ENCODE measurements at regions not wholly inside any gene's neighbourhood (a gene's known extent, or its start where the extent isn't known, plus 50 kb on each side); places are given as distances from the start of the nearest gene placed in this dataset.

DNA sequence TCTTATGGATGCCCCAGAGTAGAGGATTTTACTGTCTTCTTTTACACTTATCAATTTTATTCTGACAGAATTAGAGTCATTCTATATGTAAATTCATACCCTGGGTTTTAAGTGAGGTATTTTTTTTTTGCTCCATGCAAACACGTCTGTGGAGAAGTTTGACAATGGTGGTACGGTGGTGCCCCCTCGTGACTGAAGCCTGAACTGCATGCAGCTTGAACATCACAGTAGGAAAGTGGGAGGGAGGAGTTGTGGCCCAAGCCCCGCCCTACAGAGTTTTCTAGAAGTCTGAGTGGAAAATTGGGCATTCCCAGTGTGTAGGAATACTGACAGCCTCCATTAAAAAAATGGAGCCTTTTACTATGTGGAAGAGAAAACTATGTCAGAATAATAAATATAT, 73.3 kb upstream of the RAB40AL start:
- TF ChIP-seq, protein P1, sequence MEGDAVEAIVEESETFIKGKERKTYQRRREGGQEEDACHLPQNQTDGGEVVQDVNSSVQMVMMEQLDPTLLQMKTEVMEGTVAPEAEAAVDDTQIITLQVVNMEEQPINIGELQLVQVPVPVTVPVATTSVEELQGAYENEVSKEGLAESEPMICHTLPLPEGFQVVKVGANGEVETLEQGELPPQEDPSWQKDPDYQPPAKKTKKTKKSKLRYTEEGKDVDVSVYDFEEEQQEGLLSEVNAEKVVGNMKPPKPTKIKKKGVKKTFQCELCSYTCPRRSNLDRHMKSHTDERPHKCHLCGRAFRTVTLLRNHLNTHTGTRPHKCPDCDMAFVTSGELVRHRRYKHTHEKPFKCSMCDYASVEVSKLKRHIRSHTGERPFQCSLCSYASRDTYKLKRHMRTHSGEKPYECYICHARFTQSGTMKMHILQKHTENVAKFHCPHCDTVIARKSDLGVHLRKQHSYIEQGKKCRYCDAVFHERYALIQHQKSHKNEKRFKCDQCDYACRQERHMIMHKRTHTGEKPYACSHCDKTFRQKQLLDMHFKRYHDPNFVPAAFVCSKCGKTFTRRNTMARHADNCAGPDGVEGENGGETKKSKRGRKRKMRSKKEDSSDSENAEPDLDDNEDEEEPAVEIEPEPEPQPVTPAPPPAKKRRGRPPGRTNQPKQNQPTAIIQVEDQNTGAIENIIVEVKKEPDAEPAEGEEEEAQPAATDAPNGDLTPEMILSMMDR (IDR thresholded peaks at IDR 0.05; ENCODE audit: low read depth, low read length): peak; percentile 74
- Histone ChIP-seq H3K36me3 (peaks cover 4% of the 10 kb centered on the region), H3K27me3 (no peaks in the 10 kb centered on the region), H3K27ac (no peak overlapping the region), H3K9me3 (ENCODE audit: low read depth) (peaks cover 4% of the 10 kb centered on the region), H3K4me1 (ENCODE audit: low read depth) (no peaks in the 10 kb centered on the region), H3K4me3 (no peak overlapping the region)
- DNase-seq (ENCODE audit: low read depth in 1 of 2, low spot score in 1 of 2): peak; percentile 63 to 83

- H3K27me3 ChIP-seq: no peaks in the 10 kb centered on the region
- H3K36me3 ChIP-seq: peaks cover 4% of the 10 kb centered on the region
- no peak for DNase-seq (ENCODE audit: low read depth in 1 of 2, low spot score in 1 of 2)
- TF ChIP-seq, protein P1 (IDR thresholded peaks at IDR 0.05; ENCODE audit: low read depth, low read length): no peak
- H3K9me3 ChIP-seq (ENCODE audit: low read depth): peaks cover 4% of the 10 kb centered on the region
- H3K4me1 ChIP-seq (ENCODE audit: low read depth): no peaks in the 10 kb centered on the region
- no peak overlapping the region for H3K27ac ChIP-seq
- no peak overlapping the region for H3K4me3 ChIP-seq
These were observed 70.0 kb upstream of the RAB40AL start for GRCh38 chrX:102866981-102867656.

GRCh38 chrX:102883491-102883890, 53.6 kb upstream of the RAB40AL start:
- no peaks in the 10 kb centered on the region for H3K4me1 ChIP-seq (ENCODE audit: low read depth)
- H3K27me3 ChIP-seq: no peaks in the 10 kb centered on the region
- no peaks in the 10 kb centered on the region for H3K36me3 ChIP-seq
- TF ChIP-seq, protein P1 (IDR thresholded peaks at IDR 0.05; ENCODE audit: low read depth, low read length): no peak
- H3K27ac ChIP-seq: no peak overlapping the region
- DNase-seq (ENCODE audit: low read depth in 1 of 2, low spot score in 1 of 2): no peak
- H3K4me3 ChIP-seq: no peak overlapping the region
- no peaks in the 10 kb centered on the region for H3K9me3 ChIP-seq (ENCODE audit: low read depth)
